ENCODE measurements at regions not wholly inside any gene's neighbourhood (a gene's known extent, or its start where the extent isn't known, plus 50 kb on each side); places are given as distances from the start of the nearest gene placed in this dataset.

DNA sequence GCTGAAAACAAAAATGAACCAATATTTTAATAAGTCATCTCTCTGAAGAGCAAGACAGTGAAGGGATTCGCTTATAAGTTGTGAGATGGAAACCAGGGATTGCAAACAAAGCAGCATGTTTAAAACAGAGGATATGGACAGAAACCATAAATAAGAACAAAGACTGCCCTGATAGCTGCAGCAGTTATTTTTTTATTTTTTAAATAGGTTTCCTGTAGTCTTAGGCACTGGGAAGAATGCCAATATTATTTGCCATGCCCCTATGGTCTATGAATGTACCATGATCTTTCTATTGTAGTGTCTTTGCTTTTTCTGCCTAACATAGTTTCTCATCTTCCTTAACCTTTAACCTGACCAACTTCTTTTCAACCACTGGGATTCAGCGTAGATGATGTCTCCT is 1334.0 kb upstream of the NRXN1 start:
- WGBS, 2 donors, result 82 to 85% methylated on average over 2 of the region's 2 CpGs
- Histone ChIP-seq H3K9me3 (peaks cover 0 to 5% (median 0%) of the 10 kb centered on the region in 4 donors), H3K4me1 (no peaks in the 10 kb centered on the region), H3K27ac (no peak overlapping the region), H3K4me3 (no peak overlapping the region), H3K36me3 (no peaks in the 10 kb centered on the region), H3K27me3 (no peaks in the 10 kb centered on the region)
- no peak for DNase-seq
- intact Hi-C loops (cut with DNase I), result no loop called here
- TF ChIP-seq, protein P1, sequence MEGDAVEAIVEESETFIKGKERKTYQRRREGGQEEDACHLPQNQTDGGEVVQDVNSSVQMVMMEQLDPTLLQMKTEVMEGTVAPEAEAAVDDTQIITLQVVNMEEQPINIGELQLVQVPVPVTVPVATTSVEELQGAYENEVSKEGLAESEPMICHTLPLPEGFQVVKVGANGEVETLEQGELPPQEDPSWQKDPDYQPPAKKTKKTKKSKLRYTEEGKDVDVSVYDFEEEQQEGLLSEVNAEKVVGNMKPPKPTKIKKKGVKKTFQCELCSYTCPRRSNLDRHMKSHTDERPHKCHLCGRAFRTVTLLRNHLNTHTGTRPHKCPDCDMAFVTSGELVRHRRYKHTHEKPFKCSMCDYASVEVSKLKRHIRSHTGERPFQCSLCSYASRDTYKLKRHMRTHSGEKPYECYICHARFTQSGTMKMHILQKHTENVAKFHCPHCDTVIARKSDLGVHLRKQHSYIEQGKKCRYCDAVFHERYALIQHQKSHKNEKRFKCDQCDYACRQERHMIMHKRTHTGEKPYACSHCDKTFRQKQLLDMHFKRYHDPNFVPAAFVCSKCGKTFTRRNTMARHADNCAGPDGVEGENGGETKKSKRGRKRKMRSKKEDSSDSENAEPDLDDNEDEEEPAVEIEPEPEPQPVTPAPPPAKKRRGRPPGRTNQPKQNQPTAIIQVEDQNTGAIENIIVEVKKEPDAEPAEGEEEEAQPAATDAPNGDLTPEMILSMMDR (IDR thresholded peaks at IDR 0.05), result no peak
- TF ChIP-seq EP300 (IDR thresholded peaks at IDR 0.05) (no peak), POLR2AphosphoS5 (IDR thresholded peaks at IDR 0.05) (no peak), POLR2A (IDR thresholded peaks at IDR 0.05) (no peak)

DNA sequence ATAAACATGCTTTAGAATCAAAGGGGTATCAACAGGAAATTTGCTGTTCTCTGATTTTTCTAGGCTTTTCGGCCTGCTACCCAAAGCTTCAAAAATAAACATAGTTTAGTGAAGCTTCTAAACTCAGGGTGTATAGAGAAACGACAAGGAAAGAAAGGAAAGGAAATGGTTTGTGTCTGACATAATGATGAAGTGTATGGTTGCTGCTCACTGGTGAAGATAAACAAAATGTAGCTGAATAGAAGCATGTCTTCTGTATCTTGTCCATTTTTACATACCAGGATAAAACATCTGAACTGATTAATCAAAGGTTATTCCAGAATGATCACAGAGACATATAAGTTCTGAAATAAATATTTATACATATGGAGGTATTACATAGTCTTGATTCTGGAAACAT is 1324.6 kb upstream of the NRXN1 start:
- Histone ChIP-seq H3K4me3 (no peak overlapping the region), H3K36me3 (no peaks in the 10 kb centered on the region), H3K4me1 (no peaks in the 10 kb centered on the region), H3K27me3 (no peaks in the 10 kb centered on the region), H3K27ac (no peak overlapping the region), H3K9me3 (no peaks in the 10 kb centered on the region)
- TF ChIP-seq POLR2A (IDR thresholded peaks at IDR 0.05), result no peak
- TF ChIP-seq POLR2AphosphoS5 (IDR thresholded peaks at IDR 0.05), result no peak
- TF ChIP-seq EP300 (IDR thresholded peaks at IDR 0.05), result no peak
- TF ChIP-seq, protein P1 (IDR thresholded peaks at IDR 0.05), result no peak
- intact Hi-C loops (cut with DNase I), result no loop called here
- no peak for DNase-seq
- 30 to 57% methylated on average over 2 of the region's 2 CpGs for WGBS, 2 donors

DNA sequence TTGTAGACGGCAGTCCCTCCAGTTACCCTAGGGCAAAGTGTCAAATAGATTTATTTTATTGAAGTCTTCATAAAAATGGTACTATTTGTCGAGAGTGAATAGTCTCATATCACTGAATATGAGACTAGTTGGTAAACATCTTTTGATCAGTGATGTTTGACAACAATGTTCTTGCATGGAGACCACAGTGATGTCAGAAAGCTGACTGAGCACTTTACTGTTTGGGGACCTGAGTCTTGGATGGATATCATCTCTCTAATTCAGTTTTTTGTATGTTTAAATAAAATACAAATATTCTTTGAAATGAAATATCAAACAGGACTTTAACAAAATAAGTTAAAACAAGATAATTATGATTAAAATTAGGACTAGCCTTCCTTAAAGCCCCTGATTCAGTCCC is 1315.4 kb upstream of the NRXN1 start:
- intact Hi-C loops (cut with DNase I), result no loop called here
- H3K27me3 ChIP-seq, result no peaks in the 10 kb centered on the region
- WGBS, 2 donors, result 70 to 84% methylated on average over 2 of the region's 2 CpGs
- H3K27ac ChIP-seq, result no peak overlapping the region
- DNase-seq, result no peak
- H3K4me3 ChIP-seq, result no peak overlapping the region
- TF ChIP-seq POLR2AphosphoS5 (IDR thresholded peaks at IDR 0.05), result no peak
- no peak for TF ChIP-seq EP300 (IDR thresholded peaks at IDR 0.05)
- no peak for TF ChIP-seq POLR2A (IDR thresholded peaks at IDR 0.05)
- TF ChIP-seq, protein P1 (IDR thresholded peaks at IDR 0.05), result no peak
- H3K36me3 ChIP-seq, result no peaks in the 10 kb centered on the region
- H3K9me3 ChIP-seq, result no peaks in the 10 kb centered on the region
- H3K4me1 ChIP-seq, result no peaks in the 10 kb centered on the region

DNA sequence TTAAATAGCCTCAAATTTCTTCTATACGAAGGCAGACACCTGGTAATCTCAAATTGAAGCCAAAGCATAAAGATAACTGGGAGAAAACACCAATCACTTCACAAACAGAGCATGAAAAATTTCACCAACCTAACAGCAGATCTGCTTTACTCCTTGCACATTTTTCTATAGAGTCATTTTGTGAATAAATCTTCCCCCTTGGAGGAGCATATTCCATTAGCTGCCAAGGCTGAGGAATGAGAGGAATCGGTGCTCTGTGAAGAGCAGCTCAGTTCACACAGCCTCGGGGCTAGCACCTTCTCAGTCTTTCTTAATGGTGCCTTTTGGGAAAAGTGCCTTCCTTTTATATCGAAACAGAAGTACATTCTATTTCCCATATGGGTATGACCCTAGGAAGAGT is 1313.7 kb upstream of the NRXN1 start:
- Histone ChIP-seq H3K4me3 (no peak overlapping the region), H3K4me1 (no peaks in the 10 kb centered on the region), H3K36me3 (no peaks in the 10 kb centered on the region), H3K9me3 (no peaks in the 10 kb centered on the region), H3K27ac (no peak overlapping the region), H3K27me3 (no peaks in the 10 kb centered on the region)
- 78 to 79% methylated on average over 4 of the region's 4 CpGs for WGBS, 2 donors
- no peak for DNase-seq
- no peak for TF ChIP-seq POLR2AphosphoS5 (IDR thresholded peaks at IDR 0.05)
- TF ChIP-seq, protein P1 (IDR thresholded peaks at IDR 0.05), result no peak
- no peak for TF ChIP-seq POLR2A (IDR thresholded peaks at IDR 0.05)
- TF ChIP-seq EP300 (IDR thresholded peaks at IDR 0.05), result no peak
- intact Hi-C loops (cut with DNase I), result no loop called here

DNA sequence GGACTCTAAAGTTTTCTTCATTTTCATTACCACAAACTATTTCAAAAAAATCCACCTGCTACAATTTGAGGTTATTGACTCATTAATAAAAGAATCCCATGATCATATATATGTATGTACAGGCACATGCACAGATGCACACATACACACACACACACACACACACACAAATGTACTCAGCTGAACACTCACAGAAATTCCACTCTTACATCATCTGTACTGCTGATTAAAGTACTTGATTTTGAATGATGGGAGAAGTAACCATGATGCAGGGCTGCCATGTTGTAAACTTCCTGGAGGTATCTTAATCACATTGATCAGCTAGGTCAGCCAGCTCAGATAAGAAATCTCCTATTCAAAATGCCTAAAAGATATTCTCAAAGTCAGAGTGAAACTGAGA is 1313.2 kb upstream of the NRXN1 start:
- intact Hi-C loops (cut with DNase I), result no loop called here
- Histone ChIP-seq H3K27me3 (no peaks in the 10 kb centered on the region), H3K4me3 (no peak overlapping the region), H3K27ac (no peak overlapping the region), H3K4me1 (no peaks in the 10 kb centered on the region), H3K36me3 (no peaks in the 10 kb centered on the region), H3K9me3 (no peaks in the 10 kb centered on the region)
- TF ChIP-seq, protein P1 (IDR thresholded peaks at IDR 0.05), result no peak
- TF ChIP-seq POLR2AphosphoS5 (IDR thresholded peaks at IDR 0.05) (no peak), EP300 (IDR thresholded peaks at IDR 0.05) (no peak), POLR2A (IDR thresholded peaks at IDR 0.05) (no peak)
- no peak for DNase-seq

Measured in sigmoid colon (tissue), 6 donors.